ENCODE measurements at regions not wholly inside any gene's neighbourhood (a gene's known extent, or its start where the extent isn't known, plus 50 kb on each side); places are given as distances from the start of the nearest gene placed in this dataset.

DNA sequence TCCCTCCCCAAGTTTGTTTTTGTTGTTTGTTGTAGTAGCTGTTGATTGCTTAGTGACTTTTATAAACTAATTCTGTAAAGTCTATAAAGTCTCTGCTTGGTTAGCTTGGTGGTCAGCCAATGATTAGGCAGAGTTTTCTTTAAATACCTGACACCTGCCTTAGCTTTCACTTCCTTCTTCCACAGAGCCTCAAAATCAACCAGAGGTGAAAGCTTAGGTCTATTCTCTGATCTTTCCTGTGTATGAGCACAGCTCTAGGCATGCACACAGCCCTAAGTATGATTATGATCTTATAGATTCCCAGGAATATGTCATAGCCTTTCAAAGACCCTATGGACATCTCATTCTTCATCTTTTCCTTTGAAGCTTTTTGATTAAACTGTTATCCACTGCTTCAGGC is 514.7 kb downstream of the AACS start:
- no peak for DNase-seq (ENCODE audit: low spot score)
- in situ Hi-C loops (cut with MboI; ENCODE audit: low pct_unique_long_range_greater_than_20kb, low sequenced_read_pairs, unreplicated experiment): no loop called here
- TF ChIP-seq, protein P1, sequence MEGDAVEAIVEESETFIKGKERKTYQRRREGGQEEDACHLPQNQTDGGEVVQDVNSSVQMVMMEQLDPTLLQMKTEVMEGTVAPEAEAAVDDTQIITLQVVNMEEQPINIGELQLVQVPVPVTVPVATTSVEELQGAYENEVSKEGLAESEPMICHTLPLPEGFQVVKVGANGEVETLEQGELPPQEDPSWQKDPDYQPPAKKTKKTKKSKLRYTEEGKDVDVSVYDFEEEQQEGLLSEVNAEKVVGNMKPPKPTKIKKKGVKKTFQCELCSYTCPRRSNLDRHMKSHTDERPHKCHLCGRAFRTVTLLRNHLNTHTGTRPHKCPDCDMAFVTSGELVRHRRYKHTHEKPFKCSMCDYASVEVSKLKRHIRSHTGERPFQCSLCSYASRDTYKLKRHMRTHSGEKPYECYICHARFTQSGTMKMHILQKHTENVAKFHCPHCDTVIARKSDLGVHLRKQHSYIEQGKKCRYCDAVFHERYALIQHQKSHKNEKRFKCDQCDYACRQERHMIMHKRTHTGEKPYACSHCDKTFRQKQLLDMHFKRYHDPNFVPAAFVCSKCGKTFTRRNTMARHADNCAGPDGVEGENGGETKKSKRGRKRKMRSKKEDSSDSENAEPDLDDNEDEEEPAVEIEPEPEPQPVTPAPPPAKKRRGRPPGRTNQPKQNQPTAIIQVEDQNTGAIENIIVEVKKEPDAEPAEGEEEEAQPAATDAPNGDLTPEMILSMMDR (IDR thresholded peaks at IDR 0.05; ENCODE audit: extremely low read depth, insufficient read depth, missing control alignments): no peak

DNA sequence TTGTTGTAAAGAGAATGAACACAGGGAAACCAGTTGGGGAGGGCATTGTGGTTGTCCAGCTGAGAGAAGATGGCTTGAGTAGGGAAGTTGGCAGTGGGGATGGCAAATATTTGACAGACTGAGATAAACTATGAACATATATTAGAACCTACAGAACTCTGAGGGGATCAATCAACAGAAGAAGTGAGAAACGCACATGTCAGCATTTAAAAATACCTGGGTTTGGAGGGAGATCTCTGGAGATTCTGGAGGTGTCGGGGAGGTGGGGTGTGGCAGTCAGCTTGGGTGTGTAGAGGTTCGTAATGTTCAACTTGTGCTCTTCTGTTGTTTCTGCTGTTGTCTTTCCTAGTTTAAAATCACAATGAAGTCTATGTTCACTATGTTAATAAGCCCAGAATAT is 517.8 kb downstream of the AACS start:
- in situ Hi-C loops (cut with MboI; ENCODE audit: low pct_unique_long_range_greater_than_20kb, low sequenced_read_pairs, unreplicated experiment): no loop called here
- DNase-seq (ENCODE audit: low spot score): no peak
- TF ChIP-seq, protein P1 (IDR thresholded peaks at IDR 0.05; ENCODE audit: extremely low read depth, insufficient read depth, missing control alignments): no peak

DNA sequence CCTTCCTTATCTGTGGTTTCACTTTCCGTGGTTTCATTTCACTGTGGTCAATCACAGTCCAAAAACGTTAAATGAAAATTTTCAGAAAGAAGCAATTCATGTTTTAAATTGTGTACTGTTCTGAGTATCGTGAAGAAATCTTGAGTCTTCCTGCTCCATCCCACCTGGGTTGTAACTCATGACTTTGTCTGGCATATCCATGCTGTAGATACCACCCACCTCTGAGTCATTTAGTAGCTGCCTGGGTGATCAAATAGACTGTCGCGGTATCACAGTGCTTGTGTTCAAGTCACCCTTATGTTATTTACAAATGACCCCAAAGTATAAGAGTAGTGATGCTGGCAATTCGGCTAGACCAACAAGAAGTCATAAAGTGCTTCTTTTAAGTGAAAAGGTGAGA is 521.2 kb downstream of the AACS start:
- in situ Hi-C loops (cut with MboI; ENCODE audit: low pct_unique_long_range_greater_than_20kb, low sequenced_read_pairs, unreplicated experiment): no loop called here
- DNase-seq (ENCODE audit: low spot score): no peak
- TF ChIP-seq, protein P1 (IDR thresholded peaks at IDR 0.05; ENCODE audit: extremely low read depth, insufficient read depth, missing control alignments): no peak

DNA sequence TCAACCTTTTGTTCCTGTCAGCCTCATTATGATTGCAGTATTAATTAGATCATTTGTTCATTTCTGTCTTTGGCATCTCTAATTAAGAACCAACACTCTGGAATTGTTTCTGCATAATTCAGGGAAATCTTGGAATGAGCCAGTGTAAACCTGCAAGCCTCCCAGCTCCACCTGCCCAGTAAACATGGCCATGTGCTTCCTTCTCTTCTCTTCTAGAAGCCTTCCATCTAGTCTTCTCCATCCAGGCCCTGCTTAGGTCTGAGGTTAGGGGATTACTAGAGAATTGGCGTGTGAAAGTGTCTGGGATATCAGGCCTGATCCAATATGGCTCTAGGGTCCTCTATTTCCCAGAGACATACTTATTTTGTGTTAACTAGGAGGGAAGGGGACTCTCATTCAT is 528.0 kb downstream of the AACS start:
- DNase-seq (ENCODE audit: low spot score): no peak
- in situ Hi-C loops (cut with MboI; ENCODE audit: low pct_unique_long_range_greater_than_20kb, low sequenced_read_pairs, unreplicated experiment): no loop called here
- TF ChIP-seq, protein P1 (IDR thresholded peaks at IDR 0.05; ENCODE audit: extremely low read depth, insufficient read depth, missing control alignments): no peak

DNA sequence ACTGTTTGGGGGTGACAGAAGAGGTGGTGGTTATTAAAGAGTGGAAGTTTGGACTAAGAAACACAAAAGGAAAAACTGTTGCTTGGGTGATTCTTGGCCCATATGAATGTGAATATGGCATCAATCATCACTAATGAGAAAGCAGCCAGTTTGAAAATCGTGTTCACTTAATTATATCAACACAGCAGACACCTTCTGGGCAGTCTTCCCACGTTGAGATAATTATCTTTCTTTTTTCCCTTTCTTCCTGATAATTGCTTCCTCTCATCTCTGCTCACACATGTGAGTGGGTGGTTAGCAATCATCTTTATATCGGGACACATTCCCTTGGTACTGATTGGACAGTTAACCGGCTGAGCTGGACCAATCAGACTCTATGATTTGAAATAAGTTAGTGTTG is 539.7 kb downstream of the AACS start:
- DNase-seq (ENCODE audit: low spot score): no peak
- TF ChIP-seq, protein P1 (IDR thresholded peaks at IDR 0.05; ENCODE audit: extremely low read depth, insufficient read depth, missing control alignments): no peak
- in situ Hi-C loops (cut with MboI; ENCODE audit: low pct_unique_long_range_greater_than_20kb, low sequenced_read_pairs, unreplicated experiment): no loop called here

DNA sequence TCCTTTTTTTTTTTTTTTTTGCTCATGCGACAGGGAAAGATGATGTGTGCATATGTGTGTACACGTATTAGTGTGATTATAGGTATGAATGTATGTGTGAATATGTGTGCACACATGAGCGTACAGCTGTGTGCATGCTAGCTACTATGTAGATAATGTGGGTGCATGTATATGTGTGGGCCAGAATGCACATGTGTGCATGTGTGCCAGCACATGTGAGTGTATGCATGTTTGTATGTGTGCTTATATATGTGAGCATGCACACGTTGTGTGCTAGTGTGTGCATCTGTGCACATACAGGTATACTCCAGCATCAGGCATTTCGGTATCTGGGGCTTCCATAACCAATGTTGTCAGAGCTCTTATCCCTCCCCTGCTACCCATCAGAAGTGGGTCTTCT is 541.1 kb downstream of the AACS start:
- TF ChIP-seq, protein P1 (IDR thresholded peaks at IDR 0.05; ENCODE audit: extremely low read depth, insufficient read depth, missing control alignments): no peak
- in situ Hi-C loops (cut with MboI; ENCODE audit: low pct_unique_long_range_greater_than_20kb, low sequenced_read_pairs, unreplicated experiment): no loop called here
- no peak for DNase-seq (ENCODE audit: low spot score)

DNA sequence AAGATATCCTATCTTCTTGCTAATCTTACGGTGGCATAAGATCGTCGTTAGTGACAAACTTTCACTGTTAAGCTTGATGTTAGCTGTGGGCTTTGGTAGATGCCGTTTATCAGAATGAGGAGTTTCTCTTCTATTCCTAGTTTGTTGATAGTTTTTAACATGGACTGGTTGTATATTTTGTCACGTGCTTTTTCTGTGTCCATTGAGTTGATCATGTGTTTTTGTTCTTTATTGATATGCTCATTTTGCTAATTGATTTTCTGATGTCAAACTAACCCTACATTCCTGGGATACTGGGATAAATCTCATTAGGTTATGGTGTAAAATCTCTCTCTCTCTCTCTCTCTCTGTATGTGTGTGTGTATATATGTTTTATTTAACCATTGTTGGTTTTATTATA is 545.1 kb downstream of the AACS start:
- TF ChIP-seq, protein P1 (IDR thresholded peaks at IDR 0.05; ENCODE audit: extremely low read depth, insufficient read depth, missing control alignments): no peak
- in situ Hi-C loops (cut with MboI; ENCODE audit: low pct_unique_long_range_greater_than_20kb, low sequenced_read_pairs, unreplicated experiment): no loop called here
- no peak for DNase-seq (ENCODE audit: low spot score)

All from GM13977 (cell line).